GM19395 (cell line): ENCODE measurements at regions not wholly inside any gene's neighbourhood (a gene's known extent, or its start where the extent isn't known, plus 50 kb on each side); places are given as distances from the start of the nearest gene placed in this dataset.
A peak's percentile ranks its signal among the peaks of the same experiment; 100 is the strongest.

Experiments used
- ATAC-seq: cut with Tn5 transposase; IDR thresholded peaks from one replicate; pipeline ENCODE4 v1.9.1; 2021; ENCODE audit warnings: mild to moderate bottlenecking, moderate library complexity; ENCODE audit not compliant: unreplicated experiment

DNA sequence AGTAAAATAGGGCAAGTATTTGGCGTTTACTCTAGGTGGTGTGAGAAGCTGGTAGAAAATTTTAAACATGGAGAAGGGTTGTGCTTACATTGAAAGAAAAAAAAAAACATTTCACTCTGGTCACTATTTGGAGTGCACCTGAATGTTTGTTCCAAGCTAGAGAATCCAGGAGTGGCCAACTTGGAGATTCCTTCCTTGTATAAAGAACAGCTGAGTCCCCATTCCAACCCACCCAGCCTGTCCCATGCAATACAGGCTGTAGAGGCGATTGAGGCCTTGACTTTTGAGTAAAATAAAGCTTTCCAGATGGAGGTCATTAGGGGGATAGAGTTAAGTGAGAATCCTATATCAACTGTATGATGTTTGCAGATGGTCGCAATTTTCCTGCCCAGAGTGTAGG is 203.8 kb upstream of the SYT4 start:
- ATAC-seq = no peak

DNA sequence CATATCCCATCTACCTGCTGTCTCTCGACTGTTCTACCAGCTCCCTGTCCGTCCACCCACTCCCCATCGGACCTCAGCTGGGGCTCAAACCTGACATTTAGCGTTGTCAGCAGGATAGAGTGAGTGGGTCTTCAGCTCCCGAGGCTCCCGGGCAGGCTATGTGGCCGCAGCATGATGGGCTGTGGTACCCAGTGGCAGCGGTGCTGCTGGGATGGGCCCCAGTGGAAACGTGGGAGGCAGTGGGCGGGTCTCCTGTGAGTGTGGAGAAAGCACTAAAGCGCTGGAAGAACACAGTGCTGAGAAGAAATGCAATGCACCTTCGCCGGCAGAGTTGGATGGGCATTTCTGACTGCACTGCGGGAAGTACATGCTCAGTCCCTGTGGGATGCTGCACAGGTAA is 204.8 kb upstream of the SYT4 start:
- ATAC-seq = no peak

DNA sequence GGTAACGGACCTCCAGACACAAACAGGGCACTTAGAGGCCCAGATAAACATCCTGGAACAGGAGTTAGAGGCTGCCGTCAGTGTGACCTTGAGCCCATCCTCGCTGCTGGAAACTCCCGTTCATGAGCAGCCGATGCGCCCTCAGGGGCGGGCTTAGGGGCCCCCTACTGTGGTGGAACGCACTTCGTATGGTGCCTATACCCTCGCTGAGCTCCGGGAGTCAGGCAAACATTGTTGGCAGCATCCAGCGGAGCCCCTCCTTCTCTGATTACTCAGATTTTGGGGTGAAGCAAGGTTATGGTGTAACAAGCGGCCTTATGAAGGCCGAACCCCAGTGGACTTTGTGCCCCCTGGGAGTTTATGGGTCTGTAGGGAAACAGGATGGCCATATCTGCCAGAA is 205.3 kb upstream of the SYT4 start:
- ATAC-seq = no peak

DNA sequence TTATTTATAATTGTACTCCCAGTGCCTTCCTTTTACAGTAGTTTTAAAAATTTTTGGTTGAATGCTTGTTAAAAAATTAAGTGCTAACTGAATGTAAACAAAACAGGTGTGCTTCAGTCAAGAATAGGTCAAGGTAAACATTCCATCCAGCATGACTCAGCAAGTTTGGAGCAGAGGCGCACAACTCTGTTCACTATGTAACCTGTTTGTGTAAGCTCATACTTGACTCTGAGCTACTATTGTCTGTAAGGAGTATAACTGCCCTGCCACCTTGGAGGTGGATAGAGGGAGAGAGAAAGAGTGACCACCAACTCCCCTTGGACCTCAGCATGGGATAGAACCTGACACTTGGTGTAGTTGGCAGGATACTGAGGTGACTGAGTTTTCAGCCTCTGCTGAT is 207.4 kb upstream of the SYT4 start:
- ATAC-seq = no peak

DNA sequence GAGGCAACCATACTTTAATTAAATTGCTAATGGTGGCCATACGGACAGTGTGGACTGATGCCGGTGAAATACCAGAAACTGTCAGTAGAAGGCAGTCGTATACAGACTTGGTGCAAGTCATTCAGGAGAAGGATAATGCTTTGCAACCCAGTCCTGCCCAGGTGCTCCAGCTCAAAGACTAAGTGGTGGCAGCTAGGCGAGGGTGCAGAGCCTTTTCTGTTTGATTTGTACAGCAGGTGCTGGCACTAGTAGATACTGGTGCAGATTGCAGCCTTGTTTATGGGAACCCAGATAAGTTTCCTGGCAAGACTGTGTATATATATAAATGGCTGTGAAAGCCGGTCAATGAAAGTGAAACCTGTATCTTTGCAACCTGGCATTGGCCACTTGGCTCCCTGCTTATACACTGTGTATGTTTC is 208.3 kb upstream of the SYT4 start:
- ATAC-seq = no peak

DNA sequence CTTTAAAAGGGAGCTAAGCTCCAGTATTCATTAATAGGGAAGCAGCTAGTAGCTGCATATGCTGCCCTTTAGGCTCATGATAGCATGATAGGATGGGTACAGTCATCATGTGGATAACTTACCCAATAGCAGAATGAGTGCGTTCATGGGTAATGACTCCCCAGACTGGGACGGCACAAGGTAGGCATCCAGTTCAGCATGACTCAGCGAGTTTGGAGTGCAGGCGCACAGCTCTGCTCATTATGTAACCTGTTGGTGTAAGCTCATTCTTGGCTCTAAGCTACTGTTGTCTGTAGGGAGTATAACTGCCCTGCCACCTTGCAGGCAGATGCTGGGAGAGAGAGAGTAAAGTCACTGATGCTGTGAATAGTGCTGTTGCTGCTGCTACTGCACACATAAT is 209.2 kb upstream of the SYT4 start:
- no peak for ATAC-seq

DNA sequence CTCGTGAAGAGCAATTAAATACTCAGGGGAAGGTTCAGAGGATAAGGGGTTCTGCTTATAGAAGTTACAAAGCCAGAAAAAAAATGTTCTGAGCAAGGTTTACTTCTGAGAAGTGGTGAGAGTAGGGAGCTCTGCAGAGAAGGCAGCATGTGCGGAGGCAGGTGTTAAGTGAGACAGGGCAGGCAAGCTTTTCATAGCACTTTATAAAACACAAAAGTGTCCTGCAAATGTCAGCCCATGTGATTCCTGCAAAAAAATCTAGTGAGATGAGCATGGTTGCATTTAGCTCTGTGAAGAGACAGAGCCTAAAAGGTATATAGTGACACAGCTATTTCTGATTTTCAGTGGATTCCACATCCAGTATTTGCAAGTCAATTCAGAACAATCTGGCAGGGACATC is 223.8 kb upstream of the SYT4 start:
- no peak for ATAC-seq

DNA sequence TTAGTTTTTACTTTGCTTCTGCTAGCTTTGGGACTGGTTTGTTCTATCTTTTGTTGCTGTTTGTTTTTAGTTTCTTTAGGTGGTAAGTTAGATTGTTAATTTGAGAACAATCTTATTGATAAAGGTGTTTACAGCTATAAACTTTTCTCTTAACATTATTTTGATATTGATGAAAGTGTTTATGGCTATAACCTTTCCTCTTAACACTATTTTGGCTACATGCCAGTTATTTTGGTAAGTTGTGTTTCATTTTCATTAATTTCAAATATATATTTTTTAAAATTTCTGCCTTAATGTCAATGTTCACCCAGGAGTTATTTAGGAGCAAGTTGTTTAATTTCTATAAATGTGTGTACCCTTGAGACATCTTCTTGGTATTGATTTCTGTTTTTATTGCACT is 229.6 kb upstream of the SYT4 start:
- ATAC-seq = no peak

DNA sequence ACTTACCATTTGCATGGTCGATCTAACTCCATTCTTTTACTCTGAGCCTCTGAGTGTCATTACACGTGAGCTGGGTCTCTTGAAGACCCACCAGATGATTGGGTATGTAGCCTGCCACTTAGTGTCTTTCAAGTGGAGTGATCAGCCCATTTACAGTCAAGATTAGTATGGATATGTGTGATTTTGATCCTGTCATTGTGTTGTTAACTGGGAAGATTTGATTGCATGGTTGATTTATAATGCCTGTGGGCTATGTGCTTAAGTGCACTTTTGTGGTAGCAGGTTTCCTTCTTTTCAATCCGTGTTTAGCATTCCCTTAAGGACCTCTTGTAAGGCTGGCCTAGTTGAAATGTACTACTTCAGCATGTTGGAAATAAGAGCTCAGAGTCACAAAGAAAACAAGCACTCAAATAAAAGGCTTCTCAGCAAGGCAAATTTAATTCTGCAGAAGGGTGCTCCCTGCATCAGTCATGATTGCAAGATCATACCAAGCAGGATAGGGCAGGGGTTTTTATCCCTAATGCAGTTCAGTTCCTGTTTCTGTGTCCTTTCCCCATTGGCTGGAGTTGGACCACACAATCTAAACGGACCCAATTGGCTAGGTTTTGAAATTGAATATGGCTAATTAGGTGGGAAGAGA is 230.7 kb upstream of the SYT4 start:
- ATAC-seq = no peak

DNA sequence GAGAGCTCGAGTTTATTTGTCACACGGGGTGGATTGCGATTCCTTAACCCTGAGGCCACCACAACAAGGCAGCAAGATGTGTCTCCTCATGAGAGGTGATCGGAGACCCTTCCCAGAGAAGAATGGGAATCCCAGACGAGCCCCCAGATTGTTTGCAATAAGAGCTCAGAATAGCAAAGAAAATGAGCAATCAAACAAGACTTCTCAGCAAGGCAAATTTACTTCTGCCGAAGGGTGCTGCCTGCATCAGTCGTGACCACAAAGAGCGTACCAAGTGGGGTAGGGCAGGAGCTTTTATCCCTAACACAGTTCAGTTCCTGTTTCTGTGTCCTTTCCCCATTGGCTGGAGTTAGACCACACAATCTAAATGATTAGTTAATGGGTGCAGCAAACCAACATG is 237.5 kb upstream of the SYT4 start:
- no peak for ATAC-seq

DNA sequence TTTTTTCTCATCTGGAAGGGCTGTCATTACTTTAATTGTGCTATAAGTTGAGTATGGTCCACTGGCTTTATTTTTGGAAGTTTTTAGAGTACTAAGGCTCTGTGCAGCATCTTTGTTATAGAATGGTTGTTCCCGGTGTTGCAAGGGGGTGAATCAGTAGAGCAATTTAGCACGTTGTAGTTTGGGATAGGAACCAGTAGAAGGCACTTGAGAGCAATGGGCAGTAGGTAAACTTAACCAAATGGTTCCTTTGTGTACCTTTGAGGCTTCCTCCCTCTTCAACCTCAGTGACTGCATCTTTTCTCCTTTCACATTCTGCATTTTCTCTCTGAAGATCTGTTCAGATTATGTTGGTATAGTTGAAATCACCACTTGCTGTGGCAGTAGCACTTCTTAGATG is 238.2 kb upstream of the SYT4 start:
- no peak for ATAC-seq

DNA sequence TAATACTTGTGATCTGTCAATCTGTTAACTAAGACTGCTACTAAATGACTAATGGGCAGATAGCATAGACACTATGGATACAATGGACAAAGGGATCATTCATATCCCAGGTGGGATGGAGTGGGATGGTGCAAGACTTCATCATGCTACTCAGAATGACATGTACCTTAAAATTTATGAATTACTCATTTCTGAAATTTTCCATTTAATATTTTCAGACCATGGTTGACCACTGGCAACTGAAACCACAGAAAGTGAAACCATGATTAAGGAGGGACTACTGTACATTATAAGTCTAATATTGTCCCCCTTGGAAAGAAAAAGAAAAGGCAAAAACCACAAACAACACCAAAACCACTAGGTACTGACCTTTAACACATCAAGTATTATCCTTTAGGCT is 247.0 kb upstream of the SYT4 start:
- ATAC-seq = no peak

DNA sequence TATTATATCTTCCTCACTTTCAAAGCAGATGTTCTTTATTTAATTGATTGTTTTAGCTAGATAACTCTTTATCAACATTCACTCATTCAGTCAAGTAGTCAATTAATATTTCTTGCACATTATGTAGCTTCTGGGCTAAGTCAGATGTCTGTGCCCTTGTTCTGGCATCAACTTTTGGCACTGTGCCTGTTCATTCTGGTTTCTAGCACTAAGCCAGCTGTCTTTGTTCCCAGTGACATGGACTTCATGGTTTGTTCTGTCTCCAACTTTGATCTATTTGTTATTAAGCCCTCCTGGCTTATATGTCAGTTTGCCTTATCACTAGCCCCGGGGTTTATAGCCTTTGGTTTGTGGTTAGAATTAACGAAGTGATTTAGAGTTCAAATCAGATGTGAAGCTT is 247.9 kb upstream of the SYT4 start:
- no peak for ATAC-seq

DNA sequence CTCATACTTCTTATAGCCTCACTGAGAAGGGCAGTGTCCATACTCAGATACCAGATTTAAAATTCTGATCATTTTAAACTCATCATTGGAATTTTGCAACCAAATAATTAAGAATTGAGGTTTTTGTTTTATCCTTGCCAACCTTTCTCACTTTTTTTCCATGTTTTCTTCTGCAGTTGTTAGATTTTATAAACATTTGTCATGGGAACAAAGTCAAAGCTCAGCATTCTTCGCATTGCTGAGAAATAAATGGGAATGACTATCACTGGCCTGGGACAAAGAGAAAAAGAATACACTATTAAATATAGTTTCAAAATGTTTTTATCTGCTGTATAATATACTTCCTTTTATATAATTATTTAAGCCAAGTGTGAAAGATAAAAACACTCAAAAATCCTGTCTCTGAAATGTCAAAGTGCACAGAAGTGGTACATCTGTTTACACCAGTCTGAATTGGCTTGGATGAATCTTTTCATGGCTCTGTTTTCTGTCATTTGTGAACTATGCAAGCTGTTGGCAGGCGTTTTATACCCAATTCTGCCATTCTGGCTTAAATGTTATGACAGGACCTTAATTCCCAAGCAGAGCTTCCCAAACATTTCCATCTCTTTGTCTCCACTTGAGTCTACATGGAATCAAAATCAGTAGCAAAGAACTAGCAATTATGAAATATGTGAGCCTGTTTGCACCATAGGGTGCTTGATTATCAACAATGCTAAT is 249.3 kb upstream of the SYT4 start:
- ATAC-seq = no peak

DNA sequence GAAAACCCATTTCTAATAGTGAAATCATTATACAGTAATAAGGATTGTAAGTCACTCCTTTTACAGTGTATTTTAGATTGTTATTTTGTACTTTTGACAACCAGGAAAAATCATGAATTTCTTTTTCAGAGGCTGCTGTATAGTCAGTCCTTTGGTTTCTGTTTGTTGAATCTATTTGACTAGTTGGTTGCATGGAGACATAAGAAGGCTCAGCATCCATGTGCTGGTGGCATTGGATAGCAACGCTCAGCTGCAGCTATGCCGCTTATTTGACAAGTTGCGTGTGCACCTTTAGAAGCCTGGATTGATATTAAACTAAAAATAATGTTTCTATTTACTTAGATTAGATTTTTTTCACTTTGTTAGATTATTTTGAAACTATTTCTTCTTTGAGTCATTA is 254.1 kb upstream of the SYT4 start:
- ATAC-seq = no peak

DNA sequence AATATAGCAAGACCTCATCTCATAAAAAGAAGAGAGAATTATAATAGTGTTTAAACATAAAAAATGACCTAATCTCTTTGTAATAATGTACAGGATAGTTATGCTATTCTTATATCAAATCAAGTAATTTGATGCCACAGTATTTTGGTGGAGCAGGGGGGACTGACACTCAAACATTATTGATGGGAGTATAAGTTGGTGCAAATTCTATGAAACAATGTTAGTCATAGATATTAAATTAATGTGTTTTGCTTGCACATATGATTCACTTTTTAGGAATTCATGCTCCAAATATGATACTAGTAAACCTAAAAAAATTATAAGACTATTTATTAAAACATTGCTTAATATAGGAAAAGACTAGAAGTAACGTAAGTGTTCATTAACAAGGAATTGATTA is 256.1 kb upstream of the SYT4 start:
- no peak for ATAC-seq

DNA sequence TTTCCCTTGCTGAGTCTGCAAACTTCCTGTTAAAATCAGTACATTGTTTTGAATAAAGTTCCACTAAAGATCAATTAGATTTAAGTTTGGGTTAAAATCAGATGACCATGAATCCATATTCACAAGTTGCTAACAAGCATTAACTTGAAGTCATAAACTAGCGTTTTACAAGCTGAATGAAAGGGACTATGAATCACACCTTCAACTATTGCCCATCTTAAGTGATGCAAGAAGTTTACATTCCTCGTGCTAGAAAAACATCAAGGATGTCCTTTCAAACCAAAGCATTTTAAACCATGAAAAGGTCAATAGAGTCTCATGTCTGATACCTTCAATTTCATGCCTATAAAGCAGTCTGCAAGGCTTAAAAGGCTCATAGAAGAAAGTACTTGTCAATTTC is 257.2 kb upstream of the SYT4 start:
- ATAC-seq = no peak

DNA sequence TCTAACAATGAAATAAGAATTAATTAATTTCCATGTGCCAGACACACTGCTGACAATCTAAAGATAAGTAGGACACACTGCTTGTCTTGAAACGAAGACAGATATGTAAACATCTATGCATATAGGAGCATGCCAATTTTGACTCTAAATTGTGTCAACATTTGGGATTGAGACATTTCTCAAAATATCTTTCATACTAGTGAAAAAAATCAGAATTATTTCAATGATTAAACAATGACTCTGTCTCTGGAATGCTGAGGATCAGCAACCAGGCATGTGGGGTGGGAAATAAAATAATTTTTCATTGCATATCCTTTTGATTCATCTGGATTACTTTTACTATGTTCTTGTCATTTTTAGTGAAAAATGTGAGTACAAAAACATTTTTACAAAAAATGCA is 262.6 kb upstream of the SYT4 start:
- no peak for ATAC-seq

DNA sequence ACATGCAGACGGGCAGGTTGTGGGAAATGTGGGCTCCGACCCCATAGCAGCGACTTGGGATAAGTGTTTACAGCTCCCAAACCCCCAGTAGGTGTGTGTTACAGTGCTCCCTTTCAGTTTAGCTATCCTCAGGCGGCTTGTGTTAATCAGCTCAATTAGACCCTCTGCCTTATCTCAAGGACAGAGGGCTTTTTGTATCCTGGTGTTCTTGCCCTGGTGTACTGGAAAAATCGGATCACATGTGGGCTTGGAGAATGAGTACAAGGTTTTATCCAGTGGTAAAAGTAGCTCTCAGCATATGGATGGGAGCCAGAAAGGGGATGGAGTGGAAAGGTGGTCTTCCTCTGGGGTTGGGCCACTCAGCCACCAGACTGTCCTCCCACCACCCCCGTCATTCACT is 264.7 kb upstream of the SYT4 start:
- no peak for ATAC-seq

DNA sequence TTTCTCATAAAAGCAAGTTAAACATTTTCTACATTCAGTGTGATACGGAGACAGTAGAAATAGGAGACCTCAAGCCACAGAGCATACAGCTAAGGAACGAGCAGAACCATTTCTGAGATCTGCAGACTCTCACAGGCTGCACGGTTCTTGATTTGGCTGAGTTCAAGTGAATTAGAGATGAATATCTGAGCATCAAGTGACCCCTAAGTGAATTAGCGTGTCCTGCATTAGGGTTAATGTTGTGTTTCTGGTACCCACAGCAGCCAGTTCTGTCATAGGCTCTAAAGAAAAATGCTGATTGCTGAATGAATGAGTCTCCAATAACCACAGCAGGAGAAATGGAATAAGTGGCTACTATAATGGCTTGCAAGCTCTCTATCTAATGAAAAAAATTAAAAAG is 265.9 kb upstream of the SYT4 start:
- no peak for ATAC-seq

DNA sequence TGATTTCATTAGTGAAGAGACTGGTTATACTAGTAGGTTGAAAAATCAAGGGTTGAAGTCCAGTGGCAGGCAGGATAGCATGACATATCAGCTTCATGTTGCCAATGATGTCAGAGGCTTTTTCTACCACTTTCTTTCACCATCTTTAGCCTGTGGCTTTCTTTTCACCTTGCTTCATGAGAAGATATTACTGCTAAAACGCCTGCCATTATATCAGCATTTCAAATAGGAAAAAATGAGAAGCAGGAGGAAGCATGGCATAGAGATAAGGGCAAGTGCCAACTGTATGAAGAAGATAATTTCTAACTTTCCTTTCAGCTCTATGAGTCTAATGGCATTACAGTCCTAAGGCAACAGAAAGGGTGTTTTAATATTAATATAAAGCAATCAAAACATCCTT is 270.2 kb upstream of the SYT4 start:
- no peak for ATAC-seq

DNA sequence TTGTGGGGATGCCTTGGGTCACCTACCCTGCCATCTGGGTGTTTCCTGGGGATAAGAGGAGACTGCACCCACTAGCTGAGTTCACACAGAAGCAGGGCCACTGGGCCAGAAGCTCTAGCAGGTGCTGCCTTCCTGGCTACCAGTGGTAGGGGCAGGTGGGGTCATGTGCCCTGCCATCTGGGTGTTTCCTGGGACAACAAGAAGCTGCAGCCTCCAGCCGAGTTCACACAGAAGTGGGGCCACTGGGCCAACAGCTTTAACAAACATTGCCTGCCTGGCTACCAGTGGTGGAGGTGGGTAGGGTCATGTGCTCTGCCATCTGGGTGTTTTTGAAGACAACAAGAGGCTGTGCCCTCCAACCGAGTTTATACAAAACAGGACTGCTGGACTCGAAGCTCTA is 282.2 kb upstream of the SYT4 start:
- ATAC-seq = no peak

DNA sequence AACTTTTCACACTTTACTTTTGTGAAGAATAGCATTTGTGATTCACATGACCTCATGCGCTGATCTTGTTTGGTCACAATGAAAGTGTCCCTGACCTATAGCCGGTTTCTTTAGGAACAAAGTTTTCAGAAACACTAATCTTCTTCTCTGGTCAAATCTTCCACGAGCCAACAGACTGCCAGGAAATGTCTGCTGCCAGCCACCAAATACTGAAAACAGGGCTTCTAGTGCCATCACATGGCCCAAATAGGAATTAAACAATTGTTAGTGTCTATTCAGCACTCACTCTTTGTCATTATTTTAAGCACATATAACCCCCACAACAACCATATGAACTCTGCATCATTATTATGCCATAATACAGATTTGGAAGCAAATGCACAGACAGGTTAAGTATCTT is 286.5 kb upstream of the SYT4 start:
- ATAC-seq = peak; percentile 72
